Liver (tissue), 9 donors: ENCODE measurements at regions not wholly inside any gene's neighbourhood (a gene's known extent, or its start where the extent isn't known, plus 50 kb on each side); places are given as distances from the start of the nearest gene placed in this dataset. TPM values are rescaled to one million over a fixed set of nuclear protein-coding genes. Genes with fewer than 3 reads are reported as not detected.

Experiments used
- DNase-seq: peaks from one replicate; pipeline ENCODE4 v3.0.0-alpha.2; 2017; ENCODE audit warnings: low spot score
- H3K27ac ChIP-seq, 2 donors: one replicate each; pipeline ENCODE4 v1.7.0; 2013; ENCODE audit warnings: inconsistent platforms in 2 of 2, low read length in 2 of 2, control low read depth in 1 of 2, low read depth in 1 of 2, mild to moderate bottlenecking in 1 of 2
- H3K27me3 ChIP-seq, 4 donors: one replicate each; pipeline versions ENCODE4 v1.6.1 to v1.7.0; 2013; ENCODE audit warnings: low read length in 3 of 4, inconsistent platforms in 1 of 4, mild to moderate bottlenecking in 1 of 4, moderate library complexity in 1 of 4; ENCODE audit not compliant: control insufficient read depth in 4 of 4, insufficient read depth in 4 of 4
- H3K36me3 ChIP-seq, 4 donors: one replicate each; pipeline versions ENCODE4 v1.6.1 to v1.7.0; 2013; ENCODE audit warnings: low read length in 3 of 4, mild to moderate bottlenecking in 3 of 4, low read depth in 1 of 4, moderate library complexity in 1 of 4; ENCODE audit not compliant: control insufficient read depth in 4 of 4, insufficient read depth in 3 of 4
- H3K4me1 ChIP-seq, 4 donors: one replicate each; pipeline versions ENCODE4 v1.6.1 to v1.7.0; 2013; ENCODE audit warnings: low read length in 3 of 4, mild to moderate bottlenecking in 3 of 4, moderate library complexity in 1 of 4; ENCODE audit not compliant: control insufficient read depth in 4 of 4, insufficient read depth in 4 of 4
- H3K4me3 ChIP-seq, 3 donors: one replicate each; pipeline versions ENCODE4 v1.6.1 to v1.7.0; 2013; ENCODE audit warnings: low read length in 3 of 3, control low read depth in 1 of 3, low read depth in 1 of 3, mild to moderate bottlenecking in 1 of 3
- H3K9ac ChIP-seq, 2 donors: one replicate each; pipeline ENCODE4 v1.7.0; 2013; ENCODE audit warnings: low read length in 2 of 2, mild to moderate bottlenecking in 2 of 2, moderate library complexity in 2 of 2, control low read depth in 1 of 2, low read depth in 1 of 2
- H3K9me3 ChIP-seq, 4 donors: one replicate each; pipeline versions ENCODE4 v1.6.1 to v1.7.0; 2013; ENCODE audit warnings: low read length in 3 of 4; ENCODE audit not compliant: control insufficient read depth in 4 of 4
- ATF3 ChIP-seq: IDR thresholded peaks from 2 replicates; pipeline ENCODE4 v1.6.1; 2016; ENCODE audit warnings: antibody characterized with exemption
- CTCF ChIP-seq: fragments of 150-350 bp; IDR thresholded peaks from 2 replicates; pipeline ENCODE4 v1.5.1; 2017; ENCODE audit warnings: improper control_type of control experiment, low read depth, low read length; ENCODE audit not compliant: missing input control
- EGR1 ChIP-seq, 2 donors: IDR thresholded peaks; 2 replicates each; pipeline ENCODE4 v1.6.1; 2016 to 2018; ENCODE audit warnings: antibody characterized with exemption in 2 of 2, low read depth in 2 of 2
- GABPA ChIP-seq, 2 donors: IDR thresholded peaks in 1 of 2; conservative IDR thresholded peaks in 1 of 2; 2 replicates each; pipeline ENCODE4 v1.6.1; 2016; ENCODE audit warnings: antibody characterized with exemption in 2 of 2, mild to moderate bottlenecking in 1 of 2, moderate library complexity in 1 of 2
- HNF4G ChIP-seq: IDR thresholded peaks from 2 replicates; pipeline ENCODE4 v1.6.1; 2016; ENCODE audit warnings: antibody characterized with exemption
- JUND ChIP-seq, 2 donors: IDR thresholded peaks; 2 replicates each; pipeline ENCODE4 v1.6.1; 2016; ENCODE audit warnings: antibody characterized with exemption in 2 of 2
- TAF1 ChIP-seq: conservative IDR thresholded peaks from 2 replicates; pipeline ENCODE4 v1.6.1; 2016; ENCODE audit warnings: antibody characterized with exemption, mild to moderate bottlenecking
- YY1 ChIP-seq: IDR thresholded peaks from 2 replicates; pipeline ENCODE4 v1.6.1; 2016; ENCODE audit warnings: antibody characterized with exemption, mild to moderate bottlenecking
- ZBTB33 ChIP-seq: IDR thresholded peaks from 2 replicates; pipeline ENCODE4 v1.6.1; 2016; ENCODE audit warnings: antibody characterized with exemption
- WGBS: extraction: QIAGEN DNeasy Blood & Tissue Kit; methylation state at CpG from one replicate; pipeline ENCODE4 v1.1.7; 2013; 5-methylcytosine and 5-hydroxymethylcytosine counted together
- small RNA-seq: library from RNA; depleted of rRNA; stranded (forward); fragments of <200 nt; gene quantifications from one replicate; pipeline ENCODE3, GENCODE V24; 2014
- donor health status: healthy.
- donor health status: healthy.
- donor health status: healthy.
- donor health status: healthy.
- donor health status: healthy.

- Histone ChIP-seq H3K27ac (no peak overlapping the region), H3K9me3 (no peaks in the 10 kb centered on the region), H3K36me3 (no peaks in the 10 kb centered on the region), H3K4me1 (no peaks in the 10 kb centered on the region), H3K4me3 (no peak overlapping the region), H3K9ac (no peak overlapping the region), H3K27me3 (no peaks in the 10 kb centered on the region)
- TF ChIP-seq JUND (IDR thresholded peaks at IDR 0.05) (no peak), TAF1 (no peak), EGR1 (IDR thresholded peaks at IDR 0.05; ENCODE audit: low read depth in 2 of 2) (no peak), ATF3 (no peak), CTCF (no peak), ZBTB33 (no peak), HNF4G (no peak), GABPA (IDR thresholded peaks at IDR 0.05 in 1 of 2, conservative IDR thresholded peaks at IDR 0.05 in 1 of 2) (no peak), YY1 (no peak)
- WGBS, result 70% methylated on average over 3 of the region's 3 CpGs
- no peak for DNase-seq
Observed at GRCh38 chr5:52204310-52204709, 583.4 kb upstream of the ITGA1 start.

Small RNAs in the stretch of these regions (small RNA-seq; reads per million reads assigned to genes)
- not detected for gene RNA5SP182
